ENCODE measurements at regions not wholly inside any gene's neighbourhood (a gene's known extent, or its start where the extent isn't known, plus 50 kb on each side); places are given as distances from the start of the nearest gene placed in this dataset.

- TF ChIP-seq CTCF (IDR thresholded peaks at IDR 0.05) (no peak), POLR2A (IDR thresholded peaks at IDR 0.05) (no peak)
Measured at GRCh38 chr7:156088115-156088514, 275.9 kb upstream of the SHH start.

Data from esophagus squamous epithelium (tissue), 4 donors.